HG03439 (cell line): ENCODE measurements at regions not wholly inside any gene's neighbourhood (a gene's known extent, or its start where the extent isn't known, plus 50 kb on each side); places are given as distances from the start of the nearest gene placed in this dataset.

Source experiments
- ATAC-seq: cut with Tn5 transposase; IDR thresholded peaks from one replicate; pipeline ENCODE4 v1.9.1; 2021; ENCODE audit warnings: mild to moderate bottlenecking, moderate library complexity; ENCODE audit not compliant: unreplicated experiment

DNA sequence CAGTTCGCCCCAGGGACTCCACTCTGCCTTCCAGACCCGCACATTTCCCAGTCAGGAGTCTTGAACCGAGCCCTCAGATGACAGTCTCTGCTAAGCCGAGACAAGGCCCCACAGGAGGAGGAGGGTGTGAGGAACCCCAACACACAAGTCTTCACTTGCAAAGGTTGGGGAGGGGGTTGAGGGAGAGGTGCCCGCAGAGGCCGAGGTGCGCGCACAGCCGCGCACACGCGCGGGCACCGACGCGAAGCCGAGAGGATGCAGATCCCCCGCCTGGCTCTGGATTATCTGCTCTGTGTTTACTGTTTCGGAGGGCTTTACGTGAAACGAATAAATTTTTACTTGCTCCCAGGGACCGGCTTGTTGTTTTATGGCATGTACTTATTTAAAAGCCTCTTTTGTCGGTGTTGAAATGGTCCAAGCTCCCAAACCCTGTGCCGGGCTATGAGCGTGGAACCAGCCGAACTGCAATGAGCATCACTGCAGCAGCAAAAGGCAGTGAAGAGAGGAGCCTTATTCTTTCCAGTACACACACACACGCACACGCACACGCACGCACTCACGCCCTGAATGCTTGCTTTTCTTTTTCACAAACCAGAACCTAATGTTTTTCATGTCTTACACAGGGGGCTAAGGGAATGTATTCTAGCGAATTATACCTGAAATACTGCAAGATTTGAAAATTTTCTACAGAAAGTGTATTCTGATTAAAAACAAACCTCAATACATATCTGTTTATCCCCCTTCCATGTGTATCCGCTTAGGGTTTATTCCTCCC lies 297.7 kb downstream of the PARP8 start:
- no peak for ATAC-seq

DNA sequence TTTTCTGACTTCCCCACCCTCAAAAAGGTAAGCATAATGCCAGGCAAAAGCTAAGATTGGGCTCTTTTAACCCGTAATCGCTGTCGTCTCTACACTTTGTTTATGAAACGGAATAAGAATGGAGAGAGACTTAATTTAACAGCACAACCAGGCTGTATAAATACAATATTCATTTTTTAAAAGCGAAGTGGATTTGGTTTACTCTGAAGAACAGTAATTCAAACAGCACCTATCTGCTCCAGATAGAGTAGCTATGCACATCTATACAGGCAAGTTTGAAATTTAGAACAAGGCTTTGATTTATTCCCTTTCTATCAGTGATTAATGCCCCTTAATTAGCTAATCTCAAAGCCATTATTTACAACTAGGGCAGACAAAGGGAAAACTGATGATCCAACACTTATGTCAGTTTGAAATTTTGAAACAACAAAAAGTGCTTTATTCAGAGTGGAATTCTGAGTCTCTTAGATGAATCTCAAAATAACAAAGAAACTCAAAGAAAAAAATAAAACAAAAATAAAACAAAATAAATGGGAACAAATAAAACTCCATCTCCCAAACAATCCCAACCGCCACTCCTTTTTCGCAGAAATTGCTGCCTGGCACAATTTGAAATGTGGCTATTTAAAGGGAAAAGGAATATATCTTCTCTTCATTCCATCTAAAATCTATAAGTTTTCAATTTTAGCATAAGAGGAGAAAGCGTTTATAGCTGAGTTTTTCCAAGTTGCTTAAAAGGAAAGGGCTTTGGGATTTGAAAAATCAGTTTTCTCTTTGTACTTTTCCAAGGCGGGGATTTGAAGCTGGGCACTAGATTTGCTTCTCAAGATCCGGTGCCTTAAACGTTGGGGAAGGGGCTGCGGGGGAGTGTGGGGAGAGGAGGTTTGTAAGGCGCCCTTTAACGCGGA lies 298.6 kb downstream of the PARP8 start:
- no peak for ATAC-seq

DNA sequence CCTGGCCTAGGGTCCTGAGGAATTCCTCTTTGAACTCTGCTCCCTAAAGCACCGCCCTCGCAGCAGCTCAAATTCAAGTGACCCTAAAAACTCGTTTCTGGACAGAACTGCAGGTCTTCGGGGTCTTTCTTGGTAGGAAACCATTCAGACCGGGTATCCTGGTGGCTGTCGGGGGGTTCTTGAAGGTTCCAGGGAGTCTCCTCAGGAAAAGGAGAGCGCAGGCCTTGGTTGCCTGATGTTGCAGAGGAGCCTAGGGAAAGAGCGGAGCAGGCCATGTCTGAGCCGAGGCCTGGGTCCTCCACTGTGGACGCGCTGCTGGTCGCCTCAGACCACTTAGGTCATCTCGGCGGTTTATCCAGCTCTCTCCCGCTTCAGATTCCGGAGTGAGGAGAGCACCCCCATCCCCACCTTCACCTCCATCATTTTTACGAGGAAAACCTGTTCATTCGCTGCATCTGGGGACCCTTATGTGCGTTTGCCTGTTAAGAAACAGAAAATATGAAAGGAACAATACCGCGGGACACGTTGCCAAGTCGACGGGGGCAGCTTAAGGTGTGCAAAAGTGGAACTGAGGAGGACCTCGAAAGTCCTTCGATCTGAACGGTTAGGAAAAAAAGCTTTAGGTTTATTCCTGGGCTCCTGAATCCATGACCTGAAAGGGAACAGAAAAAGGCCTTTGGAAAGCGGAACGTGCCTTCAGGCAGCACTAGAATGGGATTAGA lies 299.4 kb downstream of the PARP8 start:
- ATAC-seq, result no peak

DNA sequence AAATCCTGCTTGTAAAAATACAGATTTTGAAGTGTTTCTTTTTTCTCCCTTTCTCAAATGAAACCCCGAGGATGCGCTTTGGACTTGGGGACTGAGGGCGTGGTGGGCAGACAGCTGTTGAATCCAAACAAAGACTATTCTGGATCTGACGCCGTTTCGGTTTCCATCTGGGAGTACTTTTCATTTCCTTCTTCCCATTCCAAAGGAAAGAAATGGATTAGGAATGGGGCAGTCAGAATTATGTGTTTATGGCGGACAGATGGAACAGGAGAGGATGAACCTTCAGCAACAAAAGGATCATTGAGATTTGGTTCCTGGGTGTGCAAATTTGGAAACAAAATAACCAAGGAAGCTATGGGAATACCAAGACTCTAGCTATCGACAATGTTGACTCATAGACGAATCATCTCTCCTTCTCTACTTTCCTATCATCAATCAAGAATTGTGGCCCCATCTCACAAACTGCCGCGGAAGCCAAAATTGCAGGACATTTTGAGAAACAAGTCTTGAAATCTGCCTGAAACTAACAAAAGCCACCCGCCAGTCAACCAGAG lies 300.6 kb downstream of the PARP8 start:
- ATAC-seq, result no peak

DNA sequence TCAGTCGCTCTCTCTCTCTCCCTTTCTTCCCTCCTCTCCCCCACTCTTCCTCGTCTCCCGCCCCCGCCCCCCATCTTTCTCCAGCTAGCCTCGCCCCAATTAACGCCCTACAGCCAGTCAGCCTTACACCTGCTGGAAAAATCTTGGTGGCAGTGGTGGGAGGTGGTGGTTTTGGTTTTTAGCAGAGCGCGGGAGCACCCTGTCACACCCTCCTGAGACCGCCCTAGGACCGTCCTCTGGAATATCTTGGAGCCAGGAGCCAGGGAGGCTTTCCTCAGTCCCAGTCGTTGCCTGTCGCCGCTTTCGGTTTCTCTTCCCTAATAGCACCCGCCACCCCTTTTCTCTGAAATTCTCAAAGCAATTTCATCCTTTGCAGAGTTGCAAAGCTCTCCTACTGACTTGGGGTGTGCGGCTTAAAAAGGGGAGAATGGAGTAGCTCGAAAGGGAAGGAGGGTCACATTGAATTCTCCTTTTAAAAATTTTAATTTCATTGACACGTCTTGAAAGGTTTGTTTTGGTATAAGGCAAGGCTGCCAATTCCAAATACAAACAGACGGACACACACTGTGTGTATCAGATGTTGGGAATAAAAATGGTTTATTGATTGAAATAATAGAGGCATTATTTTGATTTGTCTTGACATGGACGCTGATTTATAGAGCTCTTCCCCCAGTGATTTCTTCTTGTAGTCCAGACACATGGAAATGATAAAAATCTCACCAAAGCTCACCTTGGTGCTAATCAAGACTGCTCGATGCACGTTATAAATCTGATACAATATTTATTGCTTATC lies 301.3 kb downstream of the PARP8 start:
- no peak for ATAC-seq

DNA sequence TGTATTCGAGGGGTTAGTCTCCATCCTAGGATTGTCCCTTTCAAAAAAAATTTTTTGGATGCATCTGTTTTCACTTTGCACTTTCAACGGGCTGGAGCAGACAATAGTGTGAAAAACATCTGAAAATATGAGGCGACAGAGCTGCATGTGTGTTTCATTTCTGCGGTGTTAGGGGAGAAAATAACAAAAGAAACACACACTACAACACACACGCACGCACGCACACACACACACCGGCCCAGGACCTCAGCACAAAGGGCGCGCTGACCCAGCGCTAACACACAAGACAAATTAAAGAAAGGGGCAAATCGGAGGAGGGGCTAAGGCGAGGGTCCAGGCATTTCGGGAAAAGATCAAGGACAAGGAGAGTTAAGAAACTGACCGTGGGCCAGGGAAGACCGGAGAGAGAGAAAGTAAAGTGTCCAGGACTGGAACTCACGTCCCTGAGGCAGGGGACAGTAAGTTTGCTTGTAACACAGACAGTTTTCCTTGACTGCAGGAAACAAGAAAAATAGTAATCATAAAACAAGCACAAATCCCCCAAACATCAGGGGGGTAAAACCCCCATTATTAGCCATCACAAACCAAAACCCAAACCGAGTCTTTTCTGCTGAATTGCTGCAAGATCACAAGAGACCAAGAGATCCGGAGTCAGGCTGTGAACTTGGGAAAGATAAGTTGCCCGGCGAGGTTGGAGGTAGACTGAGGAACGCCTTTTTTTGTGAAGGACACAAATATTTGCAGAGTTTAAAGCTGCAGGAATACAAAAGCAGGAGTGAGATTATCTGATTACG lies 302.1 kb downstream of the PARP8 start:
- ATAC-seq, result no peak

DNA sequence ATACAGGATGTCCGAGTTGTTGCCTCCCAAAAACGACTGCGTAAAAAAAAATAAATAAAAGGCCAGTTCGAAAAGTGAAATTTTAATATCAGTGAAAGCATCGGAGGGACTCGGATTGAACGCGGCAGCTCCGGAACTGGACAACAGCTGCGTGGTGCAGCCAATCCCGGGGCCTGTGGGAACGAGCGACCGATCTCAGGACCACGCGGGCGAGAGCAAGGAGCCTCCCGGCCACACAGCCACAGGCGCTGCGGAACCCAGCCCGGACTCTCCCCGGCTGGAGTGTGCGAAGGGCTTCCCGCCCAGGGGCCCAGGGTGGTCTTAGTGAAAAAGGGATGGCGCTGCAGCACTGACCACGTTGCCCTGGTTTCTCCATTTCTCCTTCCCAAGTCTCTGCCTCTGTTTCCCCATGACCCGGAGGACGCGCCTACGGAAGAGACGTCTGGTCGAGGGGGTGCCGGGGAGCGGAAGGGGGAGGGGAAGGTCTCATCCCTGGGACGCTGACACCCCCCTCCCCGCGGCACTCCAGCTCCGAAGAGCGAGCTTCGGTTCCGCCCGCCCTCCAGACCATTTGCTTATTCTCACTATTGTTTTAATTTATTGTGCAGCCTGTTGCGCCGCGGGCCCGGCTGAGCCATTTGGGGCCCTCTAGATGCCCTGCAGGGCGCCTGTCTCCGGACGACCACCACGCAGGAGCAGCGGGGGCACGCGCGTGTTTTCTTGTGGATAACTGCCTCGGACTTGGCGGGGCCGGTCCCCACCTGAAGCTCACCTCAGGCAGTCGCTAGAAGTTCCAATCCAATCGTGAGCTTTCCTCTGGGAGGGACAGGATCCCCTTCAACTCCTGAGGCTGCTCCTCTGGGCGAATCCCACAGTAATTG lies 303.0 kb downstream of the PARP8 start:
- ATAC-seq, result no peak

DNA sequence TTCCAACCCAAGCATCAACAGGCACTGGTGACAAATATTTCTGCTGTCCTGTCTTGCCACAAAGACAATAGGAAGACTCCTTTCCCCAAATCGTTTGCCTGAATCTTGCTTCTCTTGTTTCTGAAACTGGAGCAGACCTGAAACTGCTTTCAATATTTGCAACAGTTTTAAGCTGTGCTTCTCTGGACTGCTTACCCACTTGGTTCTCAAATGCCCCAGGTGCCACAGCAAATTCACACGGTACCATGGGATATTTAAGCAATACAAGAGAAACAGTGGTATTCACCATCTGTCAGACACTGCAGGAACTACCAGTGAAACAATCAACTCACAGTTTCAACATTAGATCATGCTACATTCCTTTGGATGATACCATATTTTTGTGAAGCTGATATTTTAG lies 309.4 kb downstream of the PARP8 start:
- ATAC-seq, result no peak

DNA sequence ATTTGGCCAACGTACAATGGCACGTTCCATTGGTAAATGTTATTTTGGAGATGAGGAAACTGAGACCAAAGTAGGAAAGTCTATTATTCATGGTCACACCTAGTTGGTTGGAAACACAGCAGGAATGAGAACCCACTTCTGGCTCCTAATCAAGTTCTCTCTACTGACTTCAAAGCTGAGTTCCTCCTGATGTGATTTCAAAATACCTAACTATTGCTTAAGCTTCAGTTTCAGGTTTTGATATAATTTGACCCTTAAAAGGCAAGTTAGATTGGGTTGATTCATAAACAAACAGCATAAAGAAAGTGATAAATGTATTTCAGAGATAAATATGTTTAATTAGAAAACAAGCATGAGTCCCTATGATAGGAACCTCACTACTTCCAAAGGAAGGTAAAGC lies 312.5 kb downstream of the PARP8 start:
- no peak for ATAC-seq

DNA sequence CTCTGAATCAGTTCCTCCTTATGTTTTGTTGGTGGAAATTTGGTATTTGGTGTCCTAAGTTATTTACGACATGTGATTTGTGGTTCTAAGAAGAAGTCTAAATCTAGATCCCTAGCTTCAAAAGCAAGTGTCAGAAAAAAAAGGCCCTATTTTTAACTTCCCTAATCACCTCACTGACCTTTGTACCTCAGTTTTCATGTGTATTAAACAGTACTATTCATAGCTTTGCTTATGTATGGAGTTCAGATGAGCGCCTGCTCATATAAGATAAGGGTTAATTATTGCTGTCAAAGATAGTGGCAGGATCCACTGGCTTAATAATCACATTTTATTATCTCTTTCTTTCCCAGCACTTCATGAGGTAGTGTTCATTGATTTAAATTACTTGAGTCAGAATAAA lies 318.2 kb downstream of the PARP8 start:
- ATAC-seq, result no peak

DNA sequence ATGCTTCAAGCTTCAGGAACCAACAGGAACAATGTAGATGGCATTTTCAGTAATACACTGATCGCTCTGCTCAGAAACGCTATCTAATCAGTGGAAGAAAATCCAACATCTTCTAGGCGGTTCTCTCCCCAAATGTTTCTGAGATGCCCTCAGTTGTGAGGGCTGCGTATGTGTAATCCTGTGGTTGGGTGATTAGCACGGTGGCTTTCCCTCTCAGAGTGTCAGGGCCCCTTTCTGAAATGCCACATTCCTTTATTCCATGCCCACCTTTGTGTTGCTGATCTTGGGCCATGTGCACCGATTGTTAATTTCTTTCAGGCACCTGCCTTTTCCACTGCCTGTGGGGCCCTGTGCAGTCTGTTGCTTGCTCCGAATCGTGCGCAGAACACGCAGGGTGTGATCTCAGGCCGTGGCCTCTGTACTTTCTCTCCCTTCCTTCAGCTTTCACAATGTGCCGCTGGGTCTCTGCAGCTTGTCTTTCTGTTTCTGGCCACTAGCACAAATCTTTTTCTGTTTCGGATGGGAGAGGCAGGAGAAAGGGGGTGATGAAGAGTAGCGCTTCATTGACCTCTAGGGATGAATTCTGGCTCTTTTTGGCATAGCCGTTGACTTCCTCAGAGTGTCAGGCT lies 324.0 kb downstream of the PARP8 start:
- ATAC-seq, result no peak

DNA sequence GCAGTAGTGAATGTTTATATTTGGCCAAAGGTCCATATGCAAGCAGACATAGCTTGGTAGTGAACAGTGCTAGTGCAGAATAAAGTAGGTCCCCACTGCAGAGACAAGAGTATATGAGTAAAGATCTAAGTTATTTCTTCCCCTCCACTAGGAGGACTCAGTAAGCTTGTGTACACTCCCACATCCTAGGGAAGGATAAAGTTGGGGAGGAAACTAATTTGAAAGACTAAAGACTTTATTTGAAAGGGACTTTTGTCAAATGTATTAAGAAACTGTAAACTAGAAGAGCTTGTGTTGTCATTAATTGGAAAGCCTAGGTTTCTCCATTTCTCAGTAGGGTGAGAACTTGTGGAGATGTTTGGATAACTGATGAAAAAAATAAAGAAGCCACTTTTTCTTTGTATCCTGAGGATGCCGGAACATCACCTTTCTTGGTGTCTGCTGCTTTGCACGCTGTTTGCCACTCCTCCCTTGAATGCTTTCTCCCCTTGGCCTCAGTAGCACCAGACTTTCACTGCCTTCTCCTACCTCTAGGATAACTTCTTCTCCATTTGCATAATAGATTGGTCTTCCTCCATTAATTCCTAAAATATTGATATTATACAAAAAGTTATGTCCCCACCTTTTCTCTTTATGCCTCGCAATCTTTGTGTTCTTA lies 329.0 kb downstream of the PARP8 start:
- no peak for ATAC-seq

DNA sequence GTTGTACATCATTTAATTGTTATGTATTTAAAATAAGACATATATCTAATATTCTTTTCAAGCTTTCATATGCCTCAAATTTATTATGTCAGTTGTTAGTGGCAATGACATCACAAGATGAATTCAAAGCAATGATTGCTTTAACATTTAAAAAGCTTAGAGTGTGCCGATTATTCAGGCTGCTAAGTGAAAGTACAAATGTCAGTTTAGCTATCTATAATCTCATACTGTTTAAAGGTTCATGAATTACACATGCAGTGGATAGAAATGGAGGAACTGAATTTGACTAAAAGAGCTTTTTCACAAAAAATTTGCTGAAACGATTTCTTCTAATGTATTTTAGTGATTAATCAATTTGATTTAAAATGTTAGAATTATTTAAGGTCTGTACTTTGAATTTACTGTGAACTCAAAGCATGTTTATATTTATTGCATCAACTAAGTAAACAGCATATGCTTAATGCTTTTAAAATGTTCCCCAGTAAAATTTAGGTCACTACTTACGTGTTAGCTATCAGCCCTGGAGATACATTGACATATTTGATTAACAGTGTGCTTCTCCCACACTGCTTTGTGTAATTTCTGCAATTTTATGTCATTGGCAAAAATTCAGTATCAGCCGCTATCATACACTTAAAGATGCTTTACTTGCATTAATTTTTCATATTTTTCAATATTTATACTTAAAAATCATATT lies 334.9 kb downstream of the PARP8 start:
- ATAC-seq, result no peak

DNA sequence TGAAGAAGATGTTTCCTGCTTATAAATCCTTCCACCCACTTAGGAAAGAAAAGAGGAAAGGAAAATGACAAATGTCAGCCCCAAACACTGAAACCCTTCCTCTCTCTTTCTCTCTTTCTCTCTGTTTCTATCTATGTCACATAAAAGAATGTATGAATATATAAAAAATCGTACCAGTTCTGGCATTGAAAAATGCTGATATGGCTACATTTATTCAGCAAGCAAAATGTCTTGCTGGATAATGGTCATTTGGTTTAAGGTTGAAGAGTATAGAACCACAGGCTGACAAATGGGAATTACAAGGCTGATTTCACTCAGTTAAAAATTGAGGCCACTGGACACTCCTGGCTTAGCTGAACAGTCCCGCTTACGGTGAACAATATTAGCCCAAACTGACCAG lies 335.9 kb downstream of the PARP8 start:
- no peak for ATAC-seq

DNA sequence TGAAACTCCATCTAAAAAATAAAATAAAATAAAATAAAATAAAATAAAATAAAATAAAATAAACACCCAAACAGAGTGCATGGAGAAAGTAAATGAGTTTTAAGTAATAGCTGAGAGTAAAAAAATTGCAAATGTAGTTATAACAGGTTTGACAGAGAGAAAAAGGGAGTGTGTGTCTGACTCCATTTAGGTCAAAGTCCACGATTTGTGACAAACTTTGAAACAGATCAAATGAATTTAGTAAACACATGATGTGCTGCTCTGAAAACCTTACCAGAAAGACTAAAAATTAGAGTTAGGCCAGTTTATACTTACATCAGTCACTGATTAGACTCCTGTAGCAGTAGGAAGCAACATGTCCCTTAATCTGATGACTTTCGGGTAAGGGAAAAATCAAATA lies 346.6 kb downstream of the PARP8 start:
- no peak for ATAC-seq

DNA sequence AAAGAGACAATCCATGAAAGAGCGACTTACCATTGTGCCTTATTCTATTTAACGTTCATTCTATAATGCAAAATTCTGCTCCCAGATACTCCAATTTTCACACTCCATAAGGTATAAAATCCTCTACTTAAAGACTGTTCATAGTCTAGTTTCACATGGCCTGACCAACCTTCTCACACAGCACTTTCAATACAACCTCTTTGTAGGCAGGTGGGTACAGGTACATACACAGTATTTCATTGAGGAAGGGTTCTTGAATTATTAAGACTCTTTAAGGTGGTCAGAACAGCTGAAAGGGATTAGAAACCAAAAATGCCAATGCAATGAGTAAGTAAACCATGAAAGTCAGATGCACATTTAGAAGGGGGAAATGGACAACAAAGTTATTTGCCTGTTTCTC lies 352.0 kb downstream of the PARP8 start:
- no peak for ATAC-seq

DNA sequence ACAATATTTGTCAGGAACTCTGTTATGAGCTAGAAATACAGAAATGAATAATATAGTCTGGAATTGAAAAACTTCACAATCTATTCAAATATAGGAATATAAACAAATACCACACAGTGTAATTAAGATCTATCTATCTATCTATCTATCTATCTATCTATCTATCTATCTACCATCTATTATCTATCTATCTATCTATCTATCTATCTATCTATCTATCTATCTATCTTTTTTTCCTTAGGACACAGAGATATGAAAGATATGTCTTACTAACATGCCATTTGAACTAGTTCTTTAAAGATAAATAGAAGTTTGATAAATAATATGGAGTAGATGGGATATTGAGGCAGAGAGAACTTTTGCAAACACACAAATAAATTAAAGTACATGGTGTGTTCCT lies 357.8 kb downstream of the PARP8 start:
- ATAC-seq, result no peak
